ENCODE measurements at regions not wholly inside any gene's neighbourhood (a gene's known extent, or its start where the extent isn't known, plus 50 kb on each side); places are given as distances from the start of the nearest gene placed in this dataset.

DNA sequence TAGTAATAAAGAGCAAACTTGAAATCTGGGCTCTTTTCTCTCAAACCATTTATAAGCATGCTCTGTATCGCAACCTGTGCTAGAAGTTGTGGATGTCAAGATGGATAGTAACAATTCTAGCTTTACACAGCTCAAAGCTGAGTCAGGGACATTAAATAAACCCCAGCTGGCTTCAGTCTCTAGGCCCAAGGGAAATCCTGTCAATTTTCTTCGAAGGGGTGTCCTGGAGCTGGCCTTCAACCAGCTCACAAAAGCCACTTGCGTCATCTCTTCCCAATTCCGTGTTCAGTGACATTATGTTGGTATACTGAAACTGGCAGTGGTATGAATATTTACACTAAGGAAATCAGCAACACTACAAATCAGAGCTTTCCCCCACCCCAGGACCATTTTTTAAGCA lies 89.8 kb upstream of the PRKG2 start:
- no peak for TF ChIP-seq CTCF (conservative IDR thresholded peaks at IDR 0.05; ENCODE audit: low read depth, low read length)
- no peak for TF ChIP-seq RFX5 (IDR thresholded peaks at IDR 0.05; ENCODE audit: low read depth, low read length)
